ENCODE measurements at regions not wholly inside any gene's neighbourhood (a gene's known extent, or its start where the extent isn't known, plus 50 kb on each side); places are given as distances from the start of the nearest gene placed in this dataset.

DNA sequence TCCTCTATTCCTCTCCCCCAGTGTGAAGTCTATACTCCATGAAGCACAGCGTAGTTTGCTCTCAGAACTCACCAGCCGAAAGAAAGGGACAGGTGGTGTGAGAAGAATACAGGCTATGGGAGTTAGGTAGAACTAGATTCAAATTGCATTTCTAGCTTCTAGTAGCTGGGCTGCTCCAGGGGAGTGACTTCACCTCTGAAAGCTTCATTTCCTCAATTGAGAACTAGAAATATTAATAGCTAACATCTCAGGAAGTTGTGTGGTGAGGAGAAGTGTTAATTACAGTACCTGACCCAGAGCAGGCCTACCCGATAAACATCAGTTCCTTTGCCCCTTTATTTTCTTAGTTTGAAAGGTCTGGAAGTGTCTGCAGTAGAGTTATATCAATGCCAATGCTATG lies 484.7 kb upstream of the TENM4 start:
- no peak for DNase-seq
- no peaks in the 10 kb centered on the region for H3K9me3 ChIP-seq (ENCODE audit: control insufficient read depth, low read length)
- H3K4me1 ChIP-seq (ENCODE audit: control insufficient read depth, insufficient read depth, low read length): no peaks in the 10 kb centered on the region
- no peaks in the 10 kb centered on the region for H3K4me1 Mint-ChIP-seq
- H3K9me3 Mint-ChIP-seq: no peaks in the 10 kb centered on the region
- H3K27me3 Mint-ChIP-seq (ENCODE audit: insufficient read depth): peaks cover 10% of the 10 kb centered on the region
- TF ChIP-seq, protein P1, sequence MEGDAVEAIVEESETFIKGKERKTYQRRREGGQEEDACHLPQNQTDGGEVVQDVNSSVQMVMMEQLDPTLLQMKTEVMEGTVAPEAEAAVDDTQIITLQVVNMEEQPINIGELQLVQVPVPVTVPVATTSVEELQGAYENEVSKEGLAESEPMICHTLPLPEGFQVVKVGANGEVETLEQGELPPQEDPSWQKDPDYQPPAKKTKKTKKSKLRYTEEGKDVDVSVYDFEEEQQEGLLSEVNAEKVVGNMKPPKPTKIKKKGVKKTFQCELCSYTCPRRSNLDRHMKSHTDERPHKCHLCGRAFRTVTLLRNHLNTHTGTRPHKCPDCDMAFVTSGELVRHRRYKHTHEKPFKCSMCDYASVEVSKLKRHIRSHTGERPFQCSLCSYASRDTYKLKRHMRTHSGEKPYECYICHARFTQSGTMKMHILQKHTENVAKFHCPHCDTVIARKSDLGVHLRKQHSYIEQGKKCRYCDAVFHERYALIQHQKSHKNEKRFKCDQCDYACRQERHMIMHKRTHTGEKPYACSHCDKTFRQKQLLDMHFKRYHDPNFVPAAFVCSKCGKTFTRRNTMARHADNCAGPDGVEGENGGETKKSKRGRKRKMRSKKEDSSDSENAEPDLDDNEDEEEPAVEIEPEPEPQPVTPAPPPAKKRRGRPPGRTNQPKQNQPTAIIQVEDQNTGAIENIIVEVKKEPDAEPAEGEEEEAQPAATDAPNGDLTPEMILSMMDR (conservative IDR thresholded peaks at IDR 0.05): no peak
- no peaks in the 10 kb centered on the region for H3K27me3 ChIP-seq (ENCODE audit: control insufficient read depth, insufficient read depth, low read length, poor library complexity, severe bottlenecking)
- no peak overlapping the region for H3K4me3 ChIP-seq (ENCODE audit: low read length)
- no peaks in the 10 kb centered on the region for H3K36me3 Mint-ChIP-seq (ENCODE audit: low read depth)
- H3K9ac ChIP-seq (ENCODE audit: extremely low read depth, low read length, poor library complexity, severe bottlenecking): no peak overlapping the region
- H3K27ac Mint-ChIP-seq: no peak overlapping the region
- no peaks in the 10 kb centered on the region for H3K36me3 ChIP-seq (ENCODE audit: control insufficient read depth, insufficient read depth, low read length)
- no peak overlapping the region for H3K4me3 Mint-ChIP-seq
- 100% methylated on average over 1 to 3 of the region's 3 CpGs for WGBS, 2 experiments (ENCODE audit: insufficient coverage in 1 of 2, insufficient read length in 1 of 2)
- H3K27ac ChIP-seq (ENCODE audit: low read depth, low read length): no peak overlapping the region

DNA sequence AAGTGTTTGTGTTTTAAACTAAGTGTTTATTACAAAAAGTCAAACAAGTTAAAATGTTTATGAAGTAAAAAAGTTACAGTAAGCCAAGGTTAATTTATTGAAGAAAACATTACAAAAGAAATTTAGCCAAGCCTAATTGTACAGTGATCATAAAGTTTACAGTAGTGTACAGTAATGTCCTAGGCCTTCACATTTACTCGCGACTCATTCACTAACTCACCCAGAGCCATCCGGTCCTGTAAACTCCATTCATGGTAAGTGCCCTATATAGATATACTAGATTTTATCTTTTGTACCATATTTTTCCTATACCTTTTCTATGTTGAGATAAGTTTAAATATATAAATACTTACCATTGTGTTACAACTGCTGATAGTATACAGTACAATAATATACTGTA lies 481.8 kb upstream of the TENM4 start:
- no peaks in the 10 kb centered on the region for H3K36me3 Mint-ChIP-seq (ENCODE audit: low read depth)
- Histone ChIP-seq H3K4me1 (ENCODE audit: control insufficient read depth, insufficient read depth, low read length) (no peaks in the 10 kb centered on the region), H3K4me3 (ENCODE audit: low read length) (no peak overlapping the region), H3K9me3 (ENCODE audit: control insufficient read depth, low read length) (no peaks in the 10 kb centered on the region), H3K9ac (ENCODE audit: extremely low read depth, low read length, poor library complexity, severe bottlenecking) (no peak overlapping the region), H3K27me3 (ENCODE audit: control insufficient read depth, insufficient read depth, low read length, poor library complexity, severe bottlenecking) (no peaks in the 10 kb centered on the region), H3K27ac (ENCODE audit: low read depth, low read length) (no peak overlapping the region), H3K36me3 (ENCODE audit: control insufficient read depth, insufficient read depth, low read length) (no peaks in the 10 kb centered on the region)
- H3K4me3 Mint-ChIP-seq: no peak overlapping the region
- no peak overlapping the region for H3K27ac Mint-ChIP-seq
- H3K27me3 Mint-ChIP-seq (ENCODE audit: insufficient read depth): peaks cover 7% of the 10 kb centered on the region
- no peak for DNase-seq
- no peaks in the 10 kb centered on the region for H3K9me3 Mint-ChIP-seq
- WGBS, 2 experiments (ENCODE audit: insufficient coverage in 1 of 2, insufficient read length in 1 of 2): 95% methylated on average over 2 of the region's 3 CpGs; no CpG with 5 or more reads in 1 of the 2 experiments
- H3K4me1 Mint-ChIP-seq: no peaks in the 10 kb centered on the region
- TF ChIP-seq, protein P1 (conservative IDR thresholded peaks at IDR 0.05): no peak

DNA sequence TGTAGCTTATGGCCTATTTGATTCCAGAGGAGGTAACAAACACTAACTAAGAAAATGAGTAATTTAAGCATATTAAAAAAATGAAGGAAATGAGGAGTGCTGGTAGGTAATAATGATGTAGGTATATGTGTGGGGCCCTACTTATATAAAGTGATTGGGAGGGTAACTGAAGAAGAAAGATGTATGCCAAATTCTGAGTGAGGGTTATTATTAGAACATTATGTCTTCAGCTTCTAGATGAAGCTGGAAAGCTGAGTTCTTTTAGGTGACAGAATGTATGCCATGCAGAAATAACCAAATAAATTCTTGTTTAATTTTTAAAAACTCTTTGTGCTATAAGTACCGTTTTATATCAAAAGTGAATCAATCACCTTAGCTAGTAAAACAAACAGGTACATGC lies 479.6 kb upstream of the TENM4 start:
- Mint-ChIP-seq H3K4me3 (no peak overlapping the region), H3K27me3 (ENCODE audit: insufficient read depth) (peaks cover 9% of the 10 kb centered on the region), H3K4me1 (no peaks in the 10 kb centered on the region), H3K9me3 (no peaks in the 10 kb centered on the region), H3K36me3 (ENCODE audit: low read depth) (no peaks in the 10 kb centered on the region), H3K27ac (no peak overlapping the region)
- TF ChIP-seq, protein P1 (conservative IDR thresholded peaks at IDR 0.05): no peak
- H3K27me3 ChIP-seq (ENCODE audit: control insufficient read depth, insufficient read depth, low read length, poor library complexity, severe bottlenecking): no peaks in the 10 kb centered on the region
- H3K4me1 ChIP-seq (ENCODE audit: control insufficient read depth, insufficient read depth, low read length): no peaks in the 10 kb centered on the region
- 95 to 100% methylated on average over 1 of the region's 1 CpG for WGBS, 2 experiments (ENCODE audit: insufficient coverage in 1 of 2, insufficient read length in 1 of 2)
- no peak overlapping the region for H3K9ac ChIP-seq (ENCODE audit: extremely low read depth, low read length, poor library complexity, severe bottlenecking)
- no peak for DNase-seq
- H3K27ac ChIP-seq (ENCODE audit: low read depth, low read length): no peak overlapping the region
- no peaks in the 10 kb centered on the region for H3K9me3 ChIP-seq (ENCODE audit: control insufficient read depth, low read length)
- H3K4me3 ChIP-seq (ENCODE audit: low read length): no peak overlapping the region
- no peaks in the 10 kb centered on the region for H3K36me3 ChIP-seq (ENCODE audit: control insufficient read depth, insufficient read depth, low read length)

All from endodermal cell (in vitro differentiated cells).